Dermis blood vessel endothelial cell (primary cell): ENCODE measurements at regions not wholly inside any gene's neighbourhood (a gene's known extent, or its start where the extent isn't known, plus 50 kb on each side); places are given as distances from the start of the nearest gene placed in this dataset.
A peak's percentile ranks its signal among the peaks of the same experiment; 100 is the strongest.
"Not testable (repeated sequence)": the region's sequence is repeated elsewhere in the genome, so short reads cannot be mapped to it uniquely, and the experiment has no call there.

ENCODE experiments used
- DNase-seq: peaks from one replicate; pipeline ENCODE4 v3.0.0; 2010

- DNase-seq, result peak; percentile 94
Observed at GRCh38 chr3:194867270-194867983, 181.7 kb downstream of the FAM43A start.

GRCh38 chr3:194868831-194869230 is 183.1 kb downstream of the FAM43A start:
- no peak for DNase-seq

- peak; percentile 53 for DNase-seq
Observed at GRCh38 chr3:194869482-194870169, 183.9 kb downstream of the FAM43A start.

- DNase-seq, result peak; percentile 20
Observed at GRCh38 chr3:194870394-194871110, 184.9 kb downstream of the FAM43A start.

- peak; percentile 85 for DNase-seq
Observed at GRCh38 chr3:194871143-194871863, 185.6 kb downstream of the FAM43A start.

- DNase-seq, result peak; percentile 8
Observed at GRCh38 chr3:194871864-194872668, 186.4 kb downstream of the FAM43A start.

GRCh38 chr3:194872669-194872977 is 186.9 kb downstream of the FAM43A start:
- DNase-seq, result no peak

- not testable (repeated sequence) for DNase-seq
Observed at GRCh38 chr3:194873474-194873873, 187.8 kb downstream of the FAM43A start.

GRCh38 chr3:194874206-194874605 is 188.5 kb downstream of the FAM43A start:
- DNase-seq, result no peak

- no peak for DNase-seq
Observed at GRCh38 chr3:194874783-194875182, 189.1 kb downstream of the FAM43A start.

- DNase-seq, result no peak
Observed at GRCh38 chr3:194875581-194876402, 190.1 kb downstream of the FAM43A start.

GRCh38 chr3:194876403-194877095 is 190.9 kb downstream of the FAM43A start:
- DNase-seq, result no peak

- no peak for DNase-seq
Observed at GRCh38 chr3:194877291-194878119, 191.8 kb downstream of the FAM43A start.

- peak; percentile 45 for DNase-seq
Observed at GRCh38 chr3:194879126-194879877, 193.6 kb downstream of the FAM43A start.

- DNase-seq, result peak; percentile 79
Observed at GRCh38 chr3:194879991-194880939, 194.6 kb downstream of the FAM43A start.

- DNase-seq, result no peak
Observed at GRCh38 chr3:194880940-194881925, 195.6 kb downstream of the FAM43A start.
